Activated CD8-positive, alpha-beta memory T cell treated with anti-CD3 and anti-CD28 coated beads for 36 hours (primary cell): ENCODE measurements at regions not wholly inside any gene's neighbourhood (a gene's known extent, or its start where the extent isn't known, plus 50 kb on each side); places are given as distances from the start of the nearest gene placed in this dataset.

Source experiments
- CTCF ChIA-PET: fragments of 350-600 bp; sonication (Branson Sonifier 250); formaldehyde crosslinking; loops from one replicate; lab custom pipeline; 2021; ENCODE audit warnings: antibody characterized with exemption; lab: Charles Lee
- POLR2A ChIA-PET: fragments of 350-600 bp; sonication (Branson Sonifier 250); formaldehyde crosslinking; loops from one replicate; lab custom pipeline; 2021; ENCODE audit warnings: antibody characterized with exemption; lab: Charles Lee

DNA sequence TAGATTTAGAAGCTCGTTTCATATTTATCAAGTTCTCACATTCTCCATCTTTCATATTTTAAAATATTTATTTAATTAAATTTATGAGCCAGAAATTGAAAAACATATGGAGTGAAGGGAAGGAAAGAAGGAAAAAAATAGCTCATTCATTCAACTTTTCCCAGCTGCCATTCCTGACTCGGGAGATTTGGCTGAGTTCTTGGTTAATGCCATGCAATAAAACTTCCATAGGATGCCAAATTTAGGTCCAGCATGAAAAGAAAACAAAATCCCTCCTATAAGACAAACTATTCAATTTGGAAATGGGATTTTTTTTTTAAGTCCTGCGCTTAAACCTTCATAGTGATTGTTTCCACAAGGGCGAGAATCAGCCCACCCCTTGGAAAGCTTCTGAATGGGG, 426.1 kb upstream of the TNP1 start:
- ChIA-PET POLR2A (no interaction called here), CTCF (no interaction called here)

DNA sequence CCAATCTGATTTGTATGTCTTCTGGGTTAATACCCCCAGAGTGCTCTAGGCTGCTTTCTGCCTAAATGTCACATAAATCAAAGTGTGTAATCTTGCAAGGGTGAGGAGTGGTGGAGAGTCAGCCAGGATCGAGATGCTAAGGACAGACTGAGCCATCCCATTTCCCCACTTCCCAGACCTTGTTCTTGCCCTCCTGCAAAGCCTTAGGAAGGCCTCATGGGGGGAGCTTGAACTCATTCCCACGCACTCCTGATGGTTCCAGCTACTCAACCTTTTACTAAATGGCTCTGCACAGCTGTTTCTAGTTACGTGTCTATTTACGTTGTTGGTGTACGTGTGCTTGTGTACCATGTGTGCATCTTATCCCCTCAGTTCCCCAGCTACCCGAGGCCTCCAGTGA, 423.6 kb upstream of the TNP1 start:
- CTCF ChIA-PET: no interaction called here
- POLR2A ChIA-PET: no interaction called here

DNA sequence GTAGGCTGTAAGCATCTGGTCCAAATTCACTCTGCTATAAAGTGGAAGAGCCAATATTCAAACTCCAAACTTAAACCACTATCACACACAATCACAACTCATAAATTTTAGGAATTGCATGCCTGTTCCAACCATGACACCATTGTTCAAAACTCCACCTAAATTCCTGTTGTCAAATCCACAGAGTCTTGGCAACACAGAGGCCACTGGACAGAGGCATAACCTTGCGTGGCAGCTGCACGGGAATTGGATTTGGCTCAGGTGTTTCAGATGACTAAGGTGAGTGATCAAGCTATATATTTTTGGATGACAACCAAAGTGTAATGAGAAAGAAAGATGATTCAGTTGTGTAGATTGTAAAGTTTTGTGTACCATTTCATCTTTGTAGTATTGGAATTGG, 422.7 kb upstream of the TNP1 start:
- POLR2A ChIA-PET: no interaction called here
- CTCF ChIA-PET: no interaction called here

DNA sequence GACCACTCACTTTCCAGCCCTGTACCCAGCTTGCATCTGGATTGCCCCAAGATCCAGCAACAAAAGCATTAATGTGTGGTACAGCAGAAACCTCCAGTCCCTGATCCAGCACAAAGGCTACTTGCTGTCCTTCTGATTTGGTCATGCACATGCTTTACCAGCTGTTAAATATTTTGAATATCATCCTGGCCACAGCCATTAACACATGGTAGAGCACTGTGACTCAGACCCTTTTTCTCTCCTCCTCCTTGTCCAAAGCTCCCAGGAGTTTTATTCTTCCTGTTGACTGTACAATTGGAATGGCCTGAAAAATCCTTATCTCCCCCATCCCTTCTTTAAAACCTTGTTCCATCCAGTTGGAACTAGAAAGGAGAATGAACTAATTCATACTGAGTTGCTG, 419.7 kb upstream of the TNP1 start:
- POLR2A ChIA-PET: no interaction called here
- CTCF ChIA-PET: no interaction called here

DNA sequence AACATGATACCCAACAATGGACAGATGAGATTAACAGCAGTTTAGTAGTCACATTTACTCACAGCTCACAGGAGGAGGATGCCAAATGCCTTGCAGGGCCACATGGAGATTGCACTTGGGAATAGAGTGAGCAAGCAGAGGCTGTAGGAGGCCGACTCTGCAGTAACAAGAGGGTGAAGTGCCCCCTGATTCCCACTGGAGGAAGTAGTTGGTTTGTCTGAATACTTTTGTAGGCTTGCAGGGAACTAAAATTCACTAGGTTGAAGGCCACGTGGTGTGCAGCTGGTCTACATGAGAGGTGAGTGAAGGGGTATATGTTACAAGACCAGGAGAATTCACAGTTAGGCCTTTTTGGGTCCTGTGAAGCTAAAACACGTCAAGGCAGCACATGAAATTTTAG, 419.3 kb upstream of the TNP1 start:
- ChIA-PET POLR2A (no interaction called here), CTCF (no interaction called here)

DNA sequence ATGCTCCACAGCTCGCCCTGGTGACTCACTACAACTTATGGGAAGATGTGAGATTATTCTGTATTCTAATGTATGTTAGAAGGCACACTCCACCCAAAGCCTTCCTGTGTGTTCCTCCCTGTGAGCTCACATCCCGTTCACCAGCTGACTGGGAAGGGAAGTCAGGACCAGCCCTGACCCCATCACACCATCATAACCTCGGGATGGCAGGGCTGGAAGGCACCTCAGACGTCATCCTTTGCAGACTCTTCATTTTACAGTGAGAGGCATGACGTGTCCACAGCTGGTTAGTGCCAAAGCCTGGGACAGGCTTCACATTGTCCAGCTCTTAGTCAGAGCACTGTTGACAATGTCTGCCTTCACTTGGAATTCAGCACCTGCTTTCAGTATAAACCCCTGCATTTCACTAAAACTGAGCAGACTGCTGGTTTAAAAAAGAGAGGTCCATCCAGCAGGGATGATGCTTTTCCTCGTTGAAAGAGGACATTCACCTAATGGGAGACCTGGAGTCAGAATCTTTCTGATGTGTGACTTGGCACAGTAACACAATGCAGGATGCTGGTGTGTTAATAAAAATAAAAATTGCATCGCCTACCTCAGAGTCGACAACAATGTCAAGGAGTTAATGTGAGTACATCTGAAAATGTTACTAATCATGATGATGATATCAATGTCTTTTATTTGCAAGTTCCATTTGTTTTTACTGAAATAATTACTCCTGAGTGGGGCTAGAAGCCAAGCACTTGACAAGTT, 418.0 kb upstream of the TNP1 start:
- CTCF ChIA-PET: no interaction called here
- POLR2A ChIA-PET: no interaction called here

DNA sequence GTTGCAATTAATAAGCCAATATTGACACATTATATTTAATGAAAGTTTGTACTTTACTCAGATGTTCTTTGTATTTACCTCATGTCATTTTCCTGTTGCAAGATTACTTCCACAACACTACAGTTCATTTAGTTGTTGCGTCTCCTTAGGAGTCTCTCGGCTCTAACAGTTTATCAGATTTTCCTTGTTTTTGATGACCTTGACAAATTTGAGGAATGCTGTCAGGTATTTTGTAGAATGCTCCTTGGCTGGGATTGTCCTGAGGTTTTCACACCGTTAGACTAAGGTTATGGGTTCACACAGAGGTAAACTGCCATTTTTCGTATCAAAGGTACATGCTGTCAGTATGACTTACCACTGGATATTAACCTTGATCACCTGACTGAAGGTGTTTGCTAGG, 416.6 kb upstream of the TNP1 start:
- CTCF ChIA-PET: no interaction called here

DNA sequence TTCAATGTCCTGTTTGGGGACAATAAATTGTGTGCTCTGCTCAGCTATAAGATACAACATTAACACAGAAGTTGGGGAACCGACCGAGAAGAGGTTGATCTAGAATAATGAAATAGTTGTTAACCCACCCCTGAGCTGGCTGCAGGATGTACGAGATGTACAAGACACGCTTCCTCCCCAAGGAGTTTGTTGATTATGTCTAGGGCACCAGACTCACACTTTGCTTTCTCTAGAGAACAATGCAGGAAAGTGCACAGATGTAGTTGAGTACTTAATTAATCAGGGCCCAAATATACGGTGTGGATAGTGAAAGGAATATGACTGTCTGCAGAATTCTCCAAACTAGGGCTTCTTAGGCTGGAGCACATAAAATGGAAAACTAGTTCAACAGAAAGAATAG, 415.2 kb upstream of the TNP1 start:
- ChIA-PET POLR2A (no interaction called here), CTCF (interaction anchor here (0.9 kb wide), 1 partner anchor 19 kb away, joined by 3 read pairs; no protein-coding TSS in a partner anchor)

More for the DNA sequence above, 416.6 kb upstream of the TNP1 start:
- POLR2A ChIA-PET: no interaction called here

DNA sequence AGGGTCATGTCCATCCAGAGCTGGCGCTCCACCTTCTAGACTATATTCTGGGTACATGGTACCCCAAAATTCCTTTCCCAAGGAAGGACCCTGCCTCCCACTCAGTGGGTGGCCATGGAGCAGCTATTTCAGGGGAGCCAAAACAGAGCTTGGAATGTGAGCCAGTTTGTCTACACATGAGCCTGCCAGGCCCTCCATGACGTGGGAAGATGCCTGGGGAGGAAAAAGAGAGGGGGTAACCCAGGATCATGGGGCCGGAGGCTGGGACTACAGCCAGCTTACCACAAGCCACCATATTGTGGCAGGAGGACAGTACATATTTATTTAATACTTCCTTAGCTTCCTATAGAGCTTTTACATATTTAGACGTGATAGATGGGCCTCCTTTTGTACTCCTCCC, 414.7 kb upstream of the TNP1 start:
- POLR2A ChIA-PET: no interaction called here
- CTCF ChIA-PET: interaction anchor here (0.9 kb wide), 1 partner anchor 18 kb away, joined by 3 read pairs; no protein-coding TSS in a partner anchor

DNA sequence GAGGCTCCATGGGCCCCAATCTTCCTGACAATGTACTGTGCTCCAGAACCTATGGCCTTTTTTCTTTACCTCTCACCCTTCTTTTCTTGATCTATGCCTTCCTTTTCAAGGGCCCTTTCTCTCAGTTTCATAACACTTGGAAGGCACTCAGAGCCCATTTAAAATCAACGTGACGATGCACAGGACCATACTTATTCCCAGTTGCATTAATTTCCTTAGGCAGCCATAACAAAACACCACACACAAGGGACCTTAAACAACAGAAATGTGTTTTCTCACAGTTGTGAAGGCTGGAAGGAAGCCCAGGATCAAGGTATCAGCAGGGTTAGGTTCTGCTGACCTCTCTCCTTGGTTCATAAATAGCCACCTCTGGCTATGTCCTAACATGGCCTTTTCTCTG, 414.0 kb upstream of the TNP1 start:
- ChIA-PET POLR2A (no interaction called here), CTCF (no interaction called here)

DNA sequence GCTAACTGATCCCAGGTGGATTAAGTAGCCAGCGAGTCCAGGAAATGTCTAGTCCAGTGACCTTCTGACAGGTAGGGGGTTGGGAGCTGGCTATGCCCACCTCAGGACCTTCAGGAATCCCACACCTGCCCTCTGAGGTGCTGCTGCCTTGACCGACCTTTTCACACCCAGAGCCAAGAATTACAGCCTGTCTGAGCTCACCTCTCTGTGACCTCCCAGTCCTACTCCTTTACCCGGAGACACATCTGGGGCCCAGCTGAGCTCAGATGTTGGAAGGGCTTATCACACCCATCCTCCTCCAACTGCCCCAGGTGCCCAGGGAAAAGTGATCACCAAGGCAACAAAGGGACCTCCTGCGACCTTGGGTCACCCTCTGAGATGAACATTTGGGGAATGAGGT, 413.3 kb upstream of the TNP1 start:
- POLR2A ChIA-PET: no interaction called here
- CTCF ChIA-PET: no interaction called here

DNA sequence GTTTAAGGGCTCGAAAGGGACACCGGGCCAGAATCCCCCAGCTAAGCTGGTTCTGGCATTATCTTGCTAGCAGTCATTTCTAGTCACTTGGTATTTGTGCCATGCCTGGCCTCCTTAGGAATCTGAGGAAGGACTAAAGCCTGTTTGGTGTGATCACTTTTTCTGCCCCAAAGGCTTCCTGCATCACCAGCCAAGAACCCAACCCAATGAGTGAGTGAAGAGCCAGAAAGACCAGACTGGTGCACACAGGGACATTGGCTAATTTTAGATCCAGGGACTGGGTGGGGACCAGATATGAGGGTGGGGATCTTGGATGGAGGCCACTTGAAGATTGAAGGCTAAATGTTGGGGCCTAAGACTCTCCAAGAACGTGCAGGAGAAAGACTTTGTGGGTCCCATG, 411.9 kb upstream of the TNP1 start:
- CTCF ChIA-PET: no interaction called here
- POLR2A ChIA-PET: no interaction called here

DNA sequence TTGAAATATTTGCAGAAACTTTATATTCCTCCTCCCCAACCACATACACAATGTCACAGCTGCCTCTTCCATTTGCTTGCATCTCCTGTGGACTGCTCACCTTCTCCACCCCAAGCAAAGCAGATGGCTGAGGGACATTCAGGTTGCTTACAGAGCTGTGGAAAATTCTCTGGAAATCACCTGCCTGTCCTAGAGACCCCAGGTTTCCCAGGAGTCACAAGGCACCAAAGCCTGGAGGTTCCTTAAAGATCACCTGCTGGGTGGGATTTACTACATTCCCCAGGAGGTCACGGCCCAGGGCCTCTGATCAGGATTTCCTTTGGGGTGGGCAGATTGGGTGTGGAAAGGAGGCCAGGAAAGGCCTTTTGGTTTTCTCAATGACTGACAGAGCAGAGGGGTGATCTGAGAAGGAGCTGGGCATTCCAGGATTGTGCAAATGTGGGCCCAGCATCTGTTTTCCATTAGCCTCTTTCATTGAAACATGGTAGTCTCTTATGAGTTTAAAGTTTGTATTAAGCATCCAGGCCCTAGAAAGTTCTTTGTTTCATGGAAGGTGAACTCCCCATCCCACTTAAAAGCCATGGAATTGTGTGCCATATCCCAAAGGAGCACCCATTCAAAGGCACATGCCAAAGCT, 410.7 kb upstream of the TNP1 start:
- ChIA-PET POLR2A (no interaction called here), CTCF (no interaction called here)

DNA sequence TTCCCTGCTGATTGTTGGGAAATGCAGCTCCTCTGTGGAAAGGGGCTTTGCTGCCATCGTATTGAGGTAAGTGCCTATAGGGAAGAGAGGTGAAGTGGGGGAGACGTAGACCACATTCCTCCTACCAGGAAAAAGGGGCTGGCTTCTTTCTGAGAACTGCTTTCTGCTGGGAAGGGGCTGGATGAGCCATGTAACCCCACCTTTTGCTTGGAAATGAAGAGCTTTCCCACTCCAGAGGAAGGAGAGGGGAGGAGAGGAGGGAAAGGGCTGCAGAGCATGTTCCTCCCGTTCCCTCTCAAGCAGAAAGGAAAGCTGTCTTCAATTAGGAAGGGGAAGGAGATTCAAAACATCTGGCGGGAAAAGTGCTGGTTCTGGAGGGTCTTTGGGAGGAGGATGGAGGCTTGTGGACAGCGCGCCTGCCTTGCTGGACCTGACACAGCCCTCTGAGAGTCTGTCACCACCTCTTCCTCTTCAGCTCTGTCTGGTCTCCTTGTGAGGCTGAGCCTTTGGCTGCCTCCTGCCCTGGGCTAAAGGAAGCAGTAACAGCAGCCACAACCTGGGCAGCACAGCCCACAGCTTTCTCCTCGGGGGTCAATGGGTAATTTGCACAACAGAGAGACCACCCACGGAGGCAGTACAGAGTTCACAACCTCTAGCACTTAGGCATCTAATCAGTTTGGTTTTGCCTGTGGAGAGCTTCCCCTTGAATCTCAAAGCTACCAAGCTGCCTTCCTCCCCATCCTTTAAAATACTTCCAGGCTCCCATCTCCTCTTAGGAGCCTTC, 410.0 kb upstream of the TNP1 start:
- ChIA-PET CTCF (no interaction called here), POLR2A (no interaction called here)

DNA sequence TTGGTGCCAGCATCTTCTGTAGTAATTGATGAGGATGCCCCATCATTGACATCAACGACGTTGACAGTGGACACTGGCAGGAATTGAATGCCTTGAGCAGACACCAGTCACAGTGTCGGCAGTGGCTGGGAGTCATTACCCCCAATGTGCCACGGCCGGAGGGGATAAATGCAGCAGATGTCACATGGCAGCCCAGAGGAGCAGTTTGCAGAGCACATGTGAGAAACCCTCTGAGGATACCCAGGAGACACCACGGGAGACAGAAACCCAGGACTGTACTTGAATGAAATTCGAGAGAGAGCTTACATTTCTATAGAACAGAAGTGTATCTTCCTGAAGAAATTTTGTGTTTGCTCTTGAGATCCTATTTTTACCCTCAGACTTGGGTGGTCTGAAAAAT, 409.1 kb upstream of the TNP1 start:
- CTCF ChIA-PET: no interaction called here

DNA sequence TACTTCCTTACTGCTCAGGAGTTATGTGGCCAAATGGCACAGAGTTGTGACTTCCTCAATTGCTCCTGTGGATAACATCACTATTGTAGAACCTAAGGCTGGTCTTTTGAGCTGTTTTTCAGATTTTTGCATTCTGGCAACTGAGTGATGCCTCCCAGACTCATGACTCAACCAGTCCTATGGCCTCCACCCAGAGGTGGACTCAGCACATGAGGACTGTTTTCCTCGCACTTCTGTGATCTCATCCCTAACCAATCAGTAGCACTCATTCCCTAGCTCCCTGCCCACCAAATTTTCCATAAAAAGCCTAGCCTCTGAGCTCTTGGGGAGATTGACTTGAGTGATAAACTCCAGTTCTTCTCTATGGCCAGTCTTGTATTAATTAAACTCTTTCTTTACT, 407.9 kb upstream of the TNP1 start:
- CTCF ChIA-PET: no interaction called here

More for the DNA sequence above, 409.1 kb upstream of the TNP1 start:
- POLR2A ChIA-PET: no interaction called here

DNA sequence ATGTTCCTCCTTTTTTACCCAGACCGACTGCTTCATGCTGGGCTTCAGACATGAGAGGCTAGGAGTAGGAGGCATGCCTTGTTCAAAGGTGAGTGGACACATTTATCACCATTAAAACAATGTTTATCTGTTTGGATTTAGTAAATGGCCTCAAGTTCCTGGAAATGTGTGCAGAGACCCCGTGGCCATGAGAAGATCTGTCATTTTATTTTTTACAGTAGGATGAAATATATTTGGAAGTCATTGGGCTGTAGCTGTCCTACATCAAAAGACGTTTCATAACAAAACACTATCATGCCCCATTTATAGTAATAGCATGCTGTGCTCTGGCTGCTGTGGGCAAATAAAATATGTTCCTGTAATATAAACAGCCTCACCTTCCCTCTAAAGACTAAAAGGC, 403.9 kb upstream of the TNP1 start:
- ChIA-PET CTCF (no interaction called here), POLR2A (no interaction called here)

More for the DNA sequence above, 407.9 kb upstream of the TNP1 start:
- POLR2A ChIA-PET: no interaction called here

DNA sequence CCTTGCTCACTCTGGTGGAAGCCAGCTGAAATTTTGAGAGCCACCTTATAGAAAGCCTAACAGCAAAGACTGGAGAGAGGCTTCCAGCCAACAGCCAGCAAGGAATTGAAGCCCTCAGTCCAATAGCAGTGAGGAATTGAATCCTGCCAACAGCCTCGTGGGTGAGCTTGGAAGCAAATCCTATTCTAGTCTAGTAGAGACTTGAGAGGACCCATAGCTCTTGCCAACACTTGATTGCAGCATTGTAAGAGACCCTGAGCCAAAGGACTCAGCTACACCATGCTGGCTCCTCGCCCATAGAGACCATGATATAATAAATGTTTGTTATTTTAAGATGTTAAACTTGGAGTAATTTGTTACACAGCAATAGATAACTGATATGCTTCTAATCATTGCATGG, 403.0 kb upstream of the TNP1 start:
- POLR2A ChIA-PET: no interaction called here
- CTCF ChIA-PET: no interaction called here

DNA sequence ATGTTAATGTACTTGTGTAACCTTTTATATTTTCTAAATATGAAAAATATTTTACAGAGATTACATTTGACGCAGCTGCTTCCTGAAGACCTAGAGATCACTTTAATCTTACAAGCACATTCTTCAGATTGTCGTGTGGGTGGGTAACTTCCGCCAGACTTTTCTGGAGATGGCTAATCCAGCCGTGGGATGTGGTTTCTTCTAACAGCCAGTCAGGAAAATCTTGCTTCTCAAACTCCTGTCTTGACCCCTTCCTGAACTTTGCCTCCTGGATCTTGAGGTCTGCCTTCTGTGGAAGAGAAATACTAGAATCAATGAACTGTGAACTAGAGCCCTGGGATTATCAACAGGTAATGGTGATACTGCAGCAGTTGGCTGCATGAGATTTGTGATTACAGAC, 401.6 kb upstream of the TNP1 start:
- ChIA-PET POLR2A (no interaction called here), CTCF (no interaction called here)

DNA sequence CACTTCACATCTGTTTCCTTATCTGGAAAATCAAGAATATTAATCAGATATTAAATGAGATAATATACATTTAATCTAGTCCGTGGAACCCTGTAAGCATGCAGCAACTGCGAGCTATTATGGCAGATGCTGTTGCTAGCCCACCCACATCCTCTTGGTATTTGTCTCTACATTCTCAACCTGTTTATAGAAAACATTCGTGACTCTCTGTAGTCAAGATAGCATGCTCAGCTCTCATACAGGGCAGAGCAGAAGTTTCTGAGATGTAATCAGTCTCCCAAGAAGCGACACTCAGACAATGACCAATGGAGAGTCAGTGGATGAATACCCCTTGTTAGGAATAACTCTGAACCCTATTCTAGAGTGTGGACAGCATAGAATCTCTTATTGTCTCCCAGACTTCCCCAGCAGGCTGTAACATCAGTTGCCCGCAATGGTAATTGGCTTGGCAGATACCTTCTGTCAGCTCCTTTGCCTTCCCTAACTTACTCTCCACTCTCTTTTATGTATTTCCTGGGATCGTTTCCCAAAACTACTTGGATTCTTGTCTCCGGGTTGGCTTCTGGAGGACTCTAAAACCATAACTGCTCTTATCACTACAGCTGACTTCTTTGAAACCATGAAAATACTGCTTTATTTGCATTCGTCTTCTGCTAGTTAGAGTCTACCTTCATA, 400.7 kb upstream of the TNP1 start:
- POLR2A ChIA-PET: no interaction called here
- CTCF ChIA-PET: no interaction called here
